Middle frontal gyrus (tissue), 1 donor: ENCODE measurements at regions not wholly inside any gene's neighbourhood (a gene's known extent, or its start where the extent isn't known, plus 50 kb on each side); places are given as distances from the start of the nearest gene placed in this dataset.

Experiments used
- DNase-seq: peaks from one replicate; pipeline ENCODE4 v3.0.0-alpha.2; 2015; ENCODE audit warnings: low spot score; ENCODE audit errors: extremely low spot score

GRCh38 chr2:16507655-16508489 is 157.8 kb downstream of the CYRIA start:
- DNase-seq: no peak

GRCh38 chr2:16506366-16506765 is 159.3 kb downstream of the CYRIA start:
- DNase-seq: no peak

- DNase-seq: no peak
Measured at GRCh38 chr2:16496426-16497388, 168.9 kb downstream of the CYRIA start.

GRCh38 chr2:16495509-16496208 is 170.0 kb downstream of the CYRIA start:
- DNase-seq: no peak

- no peak for DNase-seq
Measured at GRCh38 chr2:16494836-16495508, 170.7 kb downstream of the CYRIA start.

- DNase-seq: no peak
Measured at GRCh38 chr2:16493788-16494187, 171.8 kb downstream of the CYRIA start.

- DNase-seq: no peak
Measured at GRCh38 chr2:16487686-16488085, 177.9 kb downstream of the CYRIA start.

- DNase-seq: no peak
Measured at GRCh38 chr2:16485251-16485650, 180.4 kb downstream of the CYRIA start.

GRCh38 chr2:16482460-16482859 is 183.2 kb downstream of the CYRIA start:
- no peak for DNase-seq

GRCh38 chr2:16481351-16481750 is 184.3 kb downstream of the CYRIA start:
- no peak for DNase-seq

GRCh38 chr2:16479721-16480120 is 185.9 kb downstream of the CYRIA start:
- no peak for DNase-seq

GRCh38 chr2:16478434-16479210 is 187.0 kb downstream of the CYRIA start:
- DNase-seq: no peak

GRCh38 chr2:16477648-16478047 is 188.0 kb downstream of the CYRIA start:
- DNase-seq: no peak

- no peak for DNase-seq
Measured at GRCh38 chr2:16476866-16477265, 188.8 kb downstream of the CYRIA start.

- DNase-seq: no peak
Measured at GRCh38 chr2:16475986-16476567, 189.6 kb downstream of the CYRIA start.

GRCh38 chr2:16475586-16475985 is 190.0 kb downstream of the CYRIA start:
- DNase-seq: no peak

- DNase-seq: no peak
Measured at GRCh38 chr2:16473575-16473974, 192.1 kb downstream of the CYRIA start.

GRCh38 chr2:16470936-16471490 is 194.6 kb downstream of the CYRIA start:
- no peak for DNase-seq

- DNase-seq: no peak
Measured at GRCh38 chr2:16466821-16467151, 198.8 kb downstream of the CYRIA start.
